NCI-H460 (cell line): ENCODE measurements at regions not wholly inside any gene's neighbourhood (a gene's known extent, or its start where the extent isn't known, plus 50 kb on each side); places are given as distances from the start of the nearest gene placed in this dataset.
"Not testable (repeated sequence)": the region's sequence is repeated elsewhere in the genome, so short reads cannot be mapped to it uniquely, and the experiment has no call there.

Experiments
- DNase-seq: peaks from one replicate; pipeline ENCODE4 v3.0.0-alpha.2; 2016; ENCODE audit warnings: low read depth; ENCODE audit errors: extremely low read depth

GRCh38 chr10:57098146-57098545, 737.1 kb upstream of the ZWINT start:
- DNase-seq = no peak

GRCh38 chr10:57096044-57096443, 735.0 kb upstream of the ZWINT start:
- DNase-seq = no peak

- DNase-seq = no peak
Observed at GRCh38 chr10:57094965-57095364, 733.9 kb upstream of the ZWINT start.

GRCh38 chr10:57094083-57094482, 733.0 kb upstream of the ZWINT start:
- no peak for DNase-seq

GRCh38 chr10:57053530-57053929, 692.5 kb upstream of the ZWINT start:
- no peak for DNase-seq

- no peak for DNase-seq
Observed at GRCh38 chr10:57049096-57049495, 688.0 kb upstream of the ZWINT start.

- DNase-seq = no peak
Observed at GRCh38 chr10:57038531-57038930, 677.5 kb upstream of the ZWINT start.

GRCh38 chr10:57035310-57035709, 674.3 kb upstream of the ZWINT start:
- DNase-seq = no peak

GRCh38 chr10:57032301-57032700, 671.2 kb upstream of the ZWINT start:
- DNase-seq = not testable (repeated sequence)

- no peak for DNase-seq
Observed at GRCh38 chr10:57031346-57031745, 670.3 kb upstream of the ZWINT start.

GRCh38 chr10:57026307-57026706, 665.2 kb upstream of the ZWINT start:
- DNase-seq = no peak

GRCh38 chr10:57023626-57024025, 662.6 kb upstream of the ZWINT start:
- DNase-seq = no peak

- DNase-seq = no peak
Observed at GRCh38 chr10:57018452-57018851, 657.4 kb upstream of the ZWINT start.

- DNase-seq = no peak
Observed at GRCh38 chr10:57017356-57018037, 656.4 kb upstream of the ZWINT start.

- DNase-seq = no peak
Observed at GRCh38 chr10:57015595-57016318, 654.7 kb upstream of the ZWINT start.

GRCh38 chr10:57015187-57015586, 654.1 kb upstream of the ZWINT start:
- DNase-seq = no peak

- DNase-seq = no peak
Observed at GRCh38 chr10:57014758-57015157, 653.7 kb upstream of the ZWINT start.

- DNase-seq = peak; percentile 7
Observed at GRCh38 chr10:57008189-57008588, 647.1 kb upstream of the ZWINT start.

- DNase-seq = no peak
Observed at GRCh38 chr10:56991591-56992069, 630.6 kb upstream of the ZWINT start.

GRCh38 chr10:56975513-56975912, 614.5 kb upstream of the ZWINT start:
- DNase-seq = no peak

- no peak for DNase-seq
Observed at GRCh38 chr10:56973766-56974165, 612.7 kb upstream of the ZWINT start.

- no peak for DNase-seq
Observed at GRCh38 chr10:56943221-56943755, 582.2 kb upstream of the ZWINT start.
